ENCODE measurements at regions not wholly inside any gene's neighbourhood (a gene's known extent, or its start where the extent isn't known, plus 50 kb on each side); places are given as distances from the start of the nearest gene placed in this dataset.
"Not testable (repeated sequence)": the region's sequence is repeated elsewhere in the genome, so short reads cannot be mapped to it uniquely, and the experiment has no call there.

DNA sequence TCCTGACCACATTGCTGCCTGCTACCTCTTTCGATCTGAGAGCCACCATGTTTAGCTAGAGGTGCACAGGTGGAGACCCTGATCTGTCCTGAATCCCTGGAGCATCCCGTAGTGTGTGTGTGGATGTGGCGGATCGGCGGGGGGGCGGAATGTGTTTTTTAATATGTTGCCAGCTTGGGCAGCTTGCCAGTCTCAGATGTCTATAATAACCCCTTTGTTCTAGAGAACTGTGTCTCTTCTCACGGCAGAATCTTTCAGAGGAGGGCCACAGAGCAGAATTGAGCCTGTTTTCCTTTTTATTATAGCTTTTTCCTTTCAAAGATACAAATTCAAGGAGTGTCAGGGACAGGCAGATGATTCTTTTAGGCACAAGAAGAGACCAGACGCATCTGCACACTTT lies 934.1 kb upstream of the KLHL29 start:
- Histone ChIP-seq H3K4me1 (ENCODE audit: control insufficient read depth, insufficient read depth, low read length) (no peaks in the 10 kb centered on the region), H3K9me3 (ENCODE audit: control insufficient read depth, insufficient read depth, low read length) (no peaks in the 10 kb centered on the region), H3K9ac (ENCODE audit: low read depth, low read length) (no peak overlapping the region), H3K27ac (ENCODE audit: low read depth, low read length) (no peak overlapping the region), H3K27me3 (ENCODE audit: control insufficient read depth, insufficient read depth, low read length) (no peaks in the 10 kb centered on the region), H3K36me3 (ENCODE audit: control insufficient read depth, insufficient read depth, low read length) (no peaks in the 10 kb centered on the region), H3K4me3 (ENCODE audit: low read depth, low read length) (no peak overlapping the region)

DNA sequence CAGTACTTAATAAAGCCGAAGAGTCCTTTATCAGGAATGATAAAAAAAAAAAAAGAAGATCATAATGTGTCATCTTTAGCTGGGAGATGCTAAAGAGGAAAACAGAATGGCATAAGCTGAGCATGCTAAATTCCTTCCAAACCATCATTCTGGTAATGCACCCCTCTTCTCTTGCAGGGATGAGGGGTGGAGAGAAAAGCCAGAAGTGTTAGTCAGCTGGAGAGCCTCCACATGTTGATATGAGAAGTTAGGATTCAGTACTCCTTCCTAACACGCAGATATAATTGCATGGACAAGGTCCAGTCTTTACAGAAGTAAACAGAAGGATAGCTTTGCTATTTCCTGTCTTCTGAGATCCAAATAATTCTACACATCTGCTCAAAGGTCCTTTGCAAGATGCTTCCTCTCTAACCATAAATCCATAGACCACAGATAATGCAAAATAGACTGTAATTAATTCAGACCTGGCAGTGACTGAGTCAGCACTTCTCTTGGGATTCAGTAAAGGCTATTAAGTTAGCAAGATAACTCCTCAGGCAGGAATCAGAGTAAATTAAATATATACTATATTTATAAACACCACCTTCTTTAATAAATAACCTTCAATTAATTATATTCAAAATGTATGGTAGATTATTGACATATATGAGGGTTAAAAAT lies 930.0 kb upstream of the KLHL29 start:
- Histone ChIP-seq H3K36me3 (ENCODE audit: control insufficient read depth, insufficient read depth, low read length) (no peaks in the 10 kb centered on the region), H3K4me3 (ENCODE audit: low read depth, low read length) (no peak overlapping the region), H3K27me3 (ENCODE audit: control insufficient read depth, insufficient read depth, low read length) (no peaks in the 10 kb centered on the region), H3K9ac (ENCODE audit: low read depth, low read length) (no peak overlapping the region), H3K27ac (ENCODE audit: low read depth, low read length) (no peak overlapping the region), H3K9me3 (ENCODE audit: control insufficient read depth, insufficient read depth, low read length) (no peaks in the 10 kb centered on the region), H3K4me1 (ENCODE audit: control insufficient read depth, insufficient read depth, low read length) (no peaks in the 10 kb centered on the region)

DNA sequence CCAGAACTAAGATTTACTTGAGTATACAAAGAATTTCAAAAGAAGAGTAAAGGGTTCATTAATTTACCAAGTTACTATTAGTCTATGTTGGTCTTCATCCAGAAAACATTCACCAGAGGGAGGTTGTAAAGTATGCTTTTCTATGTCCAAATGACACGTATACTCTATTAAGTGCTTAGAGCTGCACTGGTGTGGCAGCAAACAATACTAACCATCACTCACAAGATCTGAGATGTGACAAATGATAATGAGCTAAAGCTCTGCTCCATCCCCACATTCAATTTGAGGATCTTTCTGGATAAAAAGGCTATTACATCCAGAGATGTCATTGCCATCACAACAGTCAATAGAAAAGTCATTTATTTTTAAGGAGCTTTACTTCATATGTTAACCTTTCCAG lies 926.5 kb upstream of the KLHL29 start:
- H3K36me3 ChIP-seq (ENCODE audit: control insufficient read depth, insufficient read depth, low read length), result no peaks in the 10 kb centered on the region
- H3K4me1 ChIP-seq (ENCODE audit: control insufficient read depth, insufficient read depth, low read length), result peaks cover 9% of the 10 kb centered on the region
- H3K9me3 ChIP-seq (ENCODE audit: control insufficient read depth, insufficient read depth, low read length), result no peaks in the 10 kb centered on the region
- H3K9ac ChIP-seq (ENCODE audit: low read depth, low read length), result no peak overlapping the region
- no peak overlapping the region for H3K27ac ChIP-seq (ENCODE audit: low read depth, low read length)
- no peak overlapping the region for H3K4me3 ChIP-seq (ENCODE audit: low read depth, low read length)
- H3K27me3 ChIP-seq (ENCODE audit: control insufficient read depth, insufficient read depth, low read length), result no peaks in the 10 kb centered on the region

DNA sequence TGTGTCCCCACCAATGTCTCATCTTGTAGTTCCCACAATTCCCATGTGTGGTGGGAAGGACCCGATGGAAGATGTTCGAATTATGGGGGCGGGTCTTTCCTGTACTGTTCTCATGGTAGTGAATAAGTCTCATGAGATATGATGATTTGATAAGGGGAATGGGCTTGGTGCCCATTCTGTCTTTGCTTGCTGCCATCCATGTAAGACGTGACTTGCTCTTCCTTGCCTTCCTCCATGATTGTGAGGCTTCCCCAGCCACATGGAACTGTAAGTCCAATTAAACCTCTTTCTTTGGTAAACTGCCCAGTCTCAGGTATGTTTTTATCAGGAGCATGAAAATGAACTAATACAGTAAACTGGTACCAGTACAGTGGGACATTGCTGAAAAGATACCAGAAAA lies 909.9 kb upstream of the KLHL29 start:
- H3K4me3 ChIP-seq (ENCODE audit: low read depth, low read length); H3K27ac ChIP-seq (ENCODE audit: low read depth, low read length); H3K9ac ChIP-seq (ENCODE audit: low read depth, low read length); H3K9me3 ChIP-seq (ENCODE audit: control insufficient read depth, insufficient read depth, low read length); H3K36me3 ChIP-seq (ENCODE audit: control insufficient read depth, insufficient read depth, low read length); H3K4me1 ChIP-seq (ENCODE audit: control insufficient read depth, insufficient read depth, low read length); H3K27me3 ChIP-seq (ENCODE audit: control insufficient read depth, insufficient read depth, low read length): not testable (repeated sequence)

DNA sequence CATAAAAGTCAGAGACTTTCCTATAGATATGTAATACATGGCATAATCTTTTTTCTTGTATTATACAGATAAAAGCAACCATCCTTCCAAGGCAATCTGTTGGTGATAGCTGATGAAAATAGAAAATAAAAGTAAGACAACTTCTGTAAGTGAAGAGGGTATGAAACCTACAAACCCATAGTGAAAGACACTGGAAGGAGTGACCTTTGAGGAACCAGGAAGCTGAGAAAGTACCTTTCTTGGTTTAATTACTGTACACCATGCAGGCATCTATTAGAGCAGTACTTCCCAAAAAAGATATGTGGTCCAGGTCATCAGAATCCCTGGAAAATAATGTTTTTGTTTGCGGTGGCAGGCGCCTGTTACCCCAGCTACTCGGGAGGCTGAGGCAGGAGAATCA lies 906.6 kb upstream of the KLHL29 start:
- Histone ChIP-seq H3K4me3 (ENCODE audit: low read depth, low read length) (no peak overlapping the region), H3K9ac (ENCODE audit: low read depth, low read length) (no peak overlapping the region), H3K36me3 (ENCODE audit: control insufficient read depth, insufficient read depth, low read length) (no peaks in the 10 kb centered on the region), H3K9me3 (ENCODE audit: control insufficient read depth, insufficient read depth, low read length) (no peaks in the 10 kb centered on the region), H3K27ac (ENCODE audit: low read depth, low read length) (no peak overlapping the region), H3K4me1 (ENCODE audit: control insufficient read depth, insufficient read depth, low read length) (no peaks in the 10 kb centered on the region), H3K27me3 (ENCODE audit: control insufficient read depth, insufficient read depth, low read length) (no peaks in the 10 kb centered on the region)

DNA sequence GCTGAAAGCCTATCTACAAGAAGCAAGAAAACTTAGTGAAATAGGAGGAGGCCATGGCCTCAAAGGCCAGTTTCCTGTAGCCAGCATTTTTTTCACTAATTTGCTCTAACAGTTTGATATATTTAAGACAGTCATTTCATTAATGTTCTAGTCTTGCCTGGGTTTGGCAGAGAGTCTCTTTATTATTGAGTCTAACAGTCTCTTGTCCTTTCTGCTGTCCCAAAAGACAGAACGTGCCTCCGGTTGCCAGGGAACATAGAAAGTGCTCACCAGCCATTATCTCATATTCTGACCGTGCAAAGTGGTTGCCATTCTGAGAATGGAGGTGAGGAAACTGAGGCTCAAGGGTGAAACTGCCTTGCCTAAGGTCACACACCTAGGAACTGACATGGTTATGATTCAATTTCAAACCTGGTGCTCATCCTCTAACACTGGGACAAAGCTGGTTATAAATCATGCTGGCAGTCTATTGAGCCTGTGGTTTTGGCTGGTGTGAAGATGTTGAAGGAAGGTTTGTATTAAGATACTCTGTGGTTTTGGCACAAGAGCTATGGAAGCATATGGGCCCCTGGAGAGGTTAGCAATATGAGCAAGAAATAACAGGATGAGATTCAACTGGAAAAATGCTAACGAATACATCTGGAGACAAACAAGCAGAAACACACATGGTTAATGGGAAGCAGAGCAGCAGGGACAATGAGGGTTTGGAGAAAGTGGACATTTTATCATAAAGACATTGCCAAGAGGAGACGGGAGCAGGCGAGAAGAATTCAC lies 903.3 kb upstream of the KLHL29 start:
- H3K9ac ChIP-seq (ENCODE audit: low read depth, low read length), result no peak overlapping the region
- peaks cover 4% of the 10 kb centered on the region; the same call in 1 of the 2 replicates for H3K4me1 ChIP-seq (ENCODE audit: control insufficient read depth, insufficient read depth, low read length)
- no peak overlapping the region for H3K27ac ChIP-seq (ENCODE audit: low read depth, low read length)
- H3K27me3 ChIP-seq (ENCODE audit: control insufficient read depth, insufficient read depth, low read length), result no peaks in the 10 kb centered on the region
- no peak overlapping the region for H3K4me3 ChIP-seq (ENCODE audit: low read depth, low read length)
- no peaks in the 10 kb centered on the region for H3K9me3 ChIP-seq (ENCODE audit: control insufficient read depth, insufficient read depth, low read length)
- no peaks in the 10 kb centered on the region for H3K36me3 ChIP-seq (ENCODE audit: control insufficient read depth, insufficient read depth, low read length)

DNA sequence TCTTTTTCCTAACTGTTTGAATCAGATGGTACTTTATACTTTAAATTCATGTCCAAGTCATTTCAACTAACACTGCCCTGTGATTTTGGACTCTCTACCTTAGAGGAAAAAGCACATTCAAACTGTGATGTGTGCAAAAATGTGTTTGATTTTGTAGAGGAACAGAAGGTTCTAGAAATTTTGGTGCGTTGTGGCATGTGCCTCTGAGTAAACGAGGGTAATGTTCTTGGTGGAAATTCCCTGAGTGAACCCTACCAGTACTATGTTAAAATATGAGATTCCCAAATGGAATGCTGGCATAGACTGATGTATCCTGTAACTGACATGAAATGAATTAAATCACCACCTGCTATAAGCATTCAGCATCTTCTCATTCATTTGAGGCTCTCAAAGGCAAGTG lies 901.9 kb upstream of the KLHL29 start:
- no peak overlapping the region for H3K27ac ChIP-seq (ENCODE audit: low read depth, low read length)
- peaks cover 12% of the 10 kb centered on the region; the same call in 1 of the 2 replicates for H3K4me1 ChIP-seq (ENCODE audit: control insufficient read depth, insufficient read depth, low read length)
- no peaks in the 10 kb centered on the region for H3K36me3 ChIP-seq (ENCODE audit: control insufficient read depth, insufficient read depth, low read length)
- no peak overlapping the region for H3K9ac ChIP-seq (ENCODE audit: low read depth, low read length)
- no peak overlapping the region for H3K4me3 ChIP-seq (ENCODE audit: low read depth, low read length)
- H3K27me3 ChIP-seq (ENCODE audit: control insufficient read depth, insufficient read depth, low read length), result no peaks in the 10 kb centered on the region
- H3K9me3 ChIP-seq (ENCODE audit: control insufficient read depth, insufficient read depth, low read length), result no peaks in the 10 kb centered on the region

DNA sequence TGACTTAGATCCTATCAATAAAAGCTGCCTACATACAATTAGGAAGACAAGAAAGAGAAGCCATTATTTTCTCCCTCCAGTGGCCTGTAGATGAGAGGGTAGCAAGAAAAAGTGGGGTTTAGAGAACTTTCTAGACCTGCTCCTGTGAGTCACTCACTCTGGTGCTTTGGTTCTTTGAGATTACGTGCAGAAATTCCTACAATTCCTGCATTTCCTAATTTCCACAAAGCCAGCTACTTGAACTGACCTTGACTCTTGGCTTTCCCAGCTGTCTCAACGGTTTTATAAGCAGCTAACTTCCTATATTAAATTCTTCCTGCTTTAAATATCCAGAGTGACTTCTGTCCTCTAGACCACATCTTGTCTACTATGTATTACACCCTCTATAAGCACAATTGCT lies 899.5 kb upstream of the KLHL29 start:
- H3K4me1 ChIP-seq (ENCODE audit: control insufficient read depth, insufficient read depth, low read length), result peaks cover 12% of the 10 kb centered on the region; the same call in 1 of the 2 replicates
- H3K9me3 ChIP-seq (ENCODE audit: control insufficient read depth, insufficient read depth, low read length), result no peaks in the 10 kb centered on the region
- no peaks in the 10 kb centered on the region for H3K36me3 ChIP-seq (ENCODE audit: control insufficient read depth, insufficient read depth, low read length)
- no peak overlapping the region for H3K9ac ChIP-seq (ENCODE audit: low read depth, low read length)
- H3K4me3 ChIP-seq (ENCODE audit: low read depth, low read length), result no peak overlapping the region
- no peaks in the 10 kb centered on the region for H3K27me3 ChIP-seq (ENCODE audit: control insufficient read depth, insufficient read depth, low read length)
- no peak overlapping the region for H3K27ac ChIP-seq (ENCODE audit: low read depth, low read length)

DNA sequence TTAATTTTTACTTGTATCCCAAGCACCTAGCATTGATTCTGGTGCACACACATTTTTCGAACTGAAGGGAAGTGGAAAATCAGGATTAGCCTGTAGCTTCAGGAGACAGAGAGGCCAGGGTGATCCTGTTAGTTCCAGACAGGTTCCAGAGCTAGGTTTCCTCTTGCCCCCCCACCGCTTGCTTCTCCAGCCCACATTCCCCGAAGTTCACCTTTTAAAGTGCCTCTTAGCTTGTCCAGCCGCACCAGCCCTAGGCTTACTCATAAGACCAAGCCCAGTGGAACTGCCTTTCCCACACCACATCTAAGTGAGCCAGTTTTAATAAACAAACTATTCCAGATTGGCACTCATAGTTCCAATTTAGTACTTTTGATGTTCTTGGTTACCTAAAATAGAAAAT lies 898.6 kb upstream of the KLHL29 start:
- Histone ChIP-seq H3K27me3 (ENCODE audit: control insufficient read depth, insufficient read depth, low read length) (no peaks in the 10 kb centered on the region), H3K4me3 (ENCODE audit: low read depth, low read length) (no peak overlapping the region), H3K9me3 (ENCODE audit: control insufficient read depth, insufficient read depth, low read length) (no peaks in the 10 kb centered on the region), H3K4me1 (ENCODE audit: control insufficient read depth, insufficient read depth, low read length) (peaks cover 12% of the 10 kb centered on the region; the same call in 1 of the 2 replicates), H3K27ac (ENCODE audit: low read depth, low read length) (no peak overlapping the region), H3K36me3 (ENCODE audit: control insufficient read depth, insufficient read depth, low read length) (no peaks in the 10 kb centered on the region), H3K9ac (ENCODE audit: low read depth, low read length) (no peak overlapping the region)

DNA sequence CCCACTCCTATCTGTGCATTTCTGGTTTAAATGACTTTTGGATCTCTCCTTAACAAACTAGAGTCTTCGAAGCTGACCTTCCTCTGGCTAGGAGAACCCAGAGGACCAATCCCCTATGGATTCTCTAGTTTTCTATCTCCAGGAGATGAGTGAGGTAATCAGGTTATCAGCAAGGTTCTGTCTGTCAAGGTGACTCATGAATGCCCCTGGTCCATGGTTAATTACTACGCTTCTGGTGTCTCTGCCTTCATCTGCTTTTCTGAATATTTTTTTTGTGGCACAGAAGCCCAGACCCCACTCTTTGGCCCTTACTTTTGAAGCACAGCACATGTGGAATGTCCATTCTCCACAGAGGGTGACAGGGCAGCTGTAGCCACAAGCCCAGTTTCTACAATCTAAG lies 897.9 kb upstream of the KLHL29 start:
- Histone ChIP-seq H3K27ac (ENCODE audit: low read depth, low read length) (no peak overlapping the region), H3K36me3 (ENCODE audit: control insufficient read depth, insufficient read depth, low read length) (no peaks in the 10 kb centered on the region), H3K9me3 (ENCODE audit: control insufficient read depth, insufficient read depth, low read length) (no peaks in the 10 kb centered on the region), H3K9ac (ENCODE audit: low read depth, low read length) (no peak overlapping the region), H3K4me1 (ENCODE audit: control insufficient read depth, insufficient read depth, low read length) (peaks cover 12% of the 10 kb centered on the region; the same call in 1 of the 2 replicates), H3K27me3 (ENCODE audit: control insufficient read depth, insufficient read depth, low read length) (no peaks in the 10 kb centered on the region), H3K4me3 (ENCODE audit: low read depth, low read length) (no peak overlapping the region)

DNA sequence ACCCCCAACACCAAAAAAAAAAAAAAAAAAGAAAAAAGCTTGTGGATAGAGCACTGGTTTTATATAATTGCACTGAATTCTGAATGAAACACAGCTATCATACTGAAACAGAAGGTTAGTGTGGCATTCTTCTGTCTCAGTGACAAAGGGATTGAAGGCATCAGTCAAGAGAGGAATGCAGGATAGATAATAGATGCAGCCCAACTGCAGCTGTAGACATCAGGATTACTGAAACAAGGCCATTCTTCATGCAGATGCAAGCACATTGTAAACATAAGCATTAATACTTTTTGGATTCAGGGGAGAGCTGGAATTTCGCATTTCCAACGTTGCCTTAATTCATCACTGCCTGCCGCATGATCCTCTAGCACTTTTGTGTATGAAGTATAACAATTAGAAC lies 897.4 kb upstream of the KLHL29 start:
- Histone ChIP-seq H3K9ac (ENCODE audit: low read depth, low read length) (no peak overlapping the region), H3K27me3 (ENCODE audit: control insufficient read depth, insufficient read depth, low read length) (no peaks in the 10 kb centered on the region), H3K27ac (ENCODE audit: low read depth, low read length) (no peak overlapping the region), H3K9me3 (ENCODE audit: control insufficient read depth, insufficient read depth, low read length) (no peaks in the 10 kb centered on the region), H3K36me3 (ENCODE audit: control insufficient read depth, insufficient read depth, low read length) (no peaks in the 10 kb centered on the region), H3K4me3 (ENCODE audit: low read depth, low read length) (no peak overlapping the region), H3K4me1 (ENCODE audit: control insufficient read depth, insufficient read depth, low read length) (peaks cover 12% of the 10 kb centered on the region; the same call in 1 of the 2 replicates)

All from HUES48 (cell line).